CD14-positive monocyte (primary cell): ENCODE measurements at regions not wholly inside any gene's neighbourhood (a gene's known extent, or its start where the extent isn't known, plus 50 kb on each side); places are given as distances from the start of the nearest gene placed in this dataset.

ENCODE experiments used
- DNase-seq, 3 donors: peaks; one replicate each; pipeline ENCODE4 v3.0.0-alpha.2; 2011 to 2022
- H2AFZ ChIP-seq: 2 replicates; pipeline ENCODE4 v1.6.0; 2012; ENCODE audit warnings: mild to moderate bottlenecking, low read depth, low read length, inconsistent platforms; ENCODE audit not compliant: insufficient read depth, poor library complexity, severe bottlenecking
- H3K27ac ChIP-seq, 2 donors: 1 replicate in 1 of 2; 2 replicates in 1 of 2; pipeline ENCODE4 v1.5.1; 2012 to 2013; ENCODE audit warnings: low read length in 2 of 2, control low read depth in 1 of 2, inconsistent platforms in 1 of 2, low read depth in 1 of 2, mild to moderate bottlenecking in 1 of 2
- H3K27me3 ChIP-seq, 2 donors: one replicate each; pipeline versions ENCODE4 v1.6.0 to v1.6.1; 2011 to 2013; ENCODE audit warnings: low read length in 2 of 2; ENCODE audit not compliant: control insufficient read depth in 2 of 2, insufficient read depth in 2 of 2
- H3K36me3 ChIP-seq, 2 donors: replicated peaks in 1 of 2; 1 replicate in 1 of 2; 2 replicates in 1 of 2; pipeline versions ENCODE4 v1.5.1 to v1.6.1; 2012 to 2013; ENCODE audit warnings: low read length in 2 of 2, control low read depth in 1 of 2, inconsistent platforms in 1 of 2, mild to moderate bottlenecking in 1 of 2; ENCODE audit not compliant: insufficient read depth in 2 of 2, control insufficient read depth in 1 of 2
- H3K4me1 ChIP-seq, 2 donors: 1 replicate in 1 of 2; 2 replicates in 1 of 2; pipeline versions ENCODE4 v1.5.1 to v1.6.1; 2012 to 2013; ENCODE audit warnings: low read length in 2 of 2, control low read depth in 1 of 2, inconsistent platforms in 1 of 2, mild to moderate bottlenecking in 1 of 2, moderate library complexity in 1 of 2; ENCODE audit not compliant: insufficient read depth in 2 of 2, control insufficient read depth in 1 of 2
- H3K4me2 ChIP-seq: replicated peaks from 2 replicates; pipeline ENCODE3; 2012; ENCODE audit warnings: low read length, moderate library complexity, mild to moderate bottlenecking; ENCODE audit not compliant: poor library complexity, severe bottlenecking; ENCODE audit errors: extremely low read depth
- H3K4me3 ChIP-seq, 3 experiments: fragments of 200-600 bp in 1 of 3; sonication (generic) in 1 of 3; replicated peaks in 1 of 3; 1 replicate in 2 of 3; 2 replicates in 1 of 3; pipeline ENCODE4 v1.5.1; 2011 to 2013; ENCODE audit warnings: low read length in 3 of 3, mild to moderate bottlenecking in 3 of 3, control low read depth in 2 of 3, low read depth in 2 of 3, inconsistent platforms in 1 of 3, moderate library complexity in 1 of 3
- H3K79me2 ChIP-seq: 2 replicates; pipeline ENCODE4 v1.6.0; 2012; ENCODE audit warnings: mild to moderate bottlenecking, control low read depth, inconsistent platforms, low read length, moderate library complexity; ENCODE audit not compliant: insufficient read depth
- H3K9ac ChIP-seq: 2 replicates; pipeline ENCODE4 v1.6.0; 2017; ENCODE audit warnings: low read length, mild to moderate bottlenecking; ENCODE audit not compliant: insufficient read depth, poor library complexity, severe bottlenecking
- H3K9me3 ChIP-seq, 2 donors: replicated peaks in 1 of 2; 1 replicate in 1 of 2; 2 replicates in 1 of 2; pipeline versions ENCODE4 v1.5.1 to v1.6.1; 2012 to 2013; ENCODE audit warnings: low read length in 2 of 2, control low read depth in 1 of 2; ENCODE audit not compliant: control insufficient read depth in 1 of 2, insufficient read depth in 1 of 2
- H4K20me1 ChIP-seq: 2 replicates; pipeline ENCODE4 v1.6.0; 2012; ENCODE audit warnings: mild to moderate bottlenecking, low read length, control low read depth, moderate library complexity; ENCODE audit not compliant: insufficient read depth
- H3K27ac Mint-ChIP-seq, 7 donors: one replicate each; pipeline ENCODE4 v1.8.0; 2020; ENCODE audit warnings: mild to moderate bottlenecking in 7 of 7, mixed read lengths in 7 of 7, moderate library complexity in 6 of 7, inconsistent platforms in 2 of 7
- H3K27me3 Mint-ChIP-seq, 3 donors: one replicate each; pipeline ENCODE4 v1.8.0; 2021 to 2022; ENCODE audit warnings: low read depth in 3 of 3, mild to moderate bottlenecking in 3 of 3, mixed read lengths in 3 of 3, moderate library complexity in 3 of 3, inconsistent platforms in 1 of 3
- H3K36me3 Mint-ChIP-seq, 2 donors: one replicate each; pipeline ENCODE4 v1.8.0; 2020; ENCODE audit warnings: mixed read lengths in 2 of 2, inconsistent platforms in 1 of 2, mild to moderate bottlenecking in 1 of 2
- H3K4me1 Mint-ChIP-seq: one replicate; pipeline ENCODE4 v1.8.0; 2020; ENCODE audit warnings: mild to moderate bottlenecking, mixed read lengths
- H3K4me3 Mint-ChIP-seq, 2 donors: one replicate each; pipeline ENCODE4 v1.8.0; 2020; ENCODE audit warnings: mild to moderate bottlenecking in 2 of 2, mixed read lengths in 2 of 2, moderate library complexity in 1 of 2
- H3K9me3 Mint-ChIP-seq, 7 donors: one replicate each; pipeline ENCODE4 v1.8.0; 2020 to 2022; ENCODE audit warnings: mixed read lengths in 7 of 7, mild to moderate bottlenecking in 6 of 7, moderate library complexity in 6 of 7, inconsistent platforms in 2 of 7
- CTCF ChIP-seq: fragments of 200-600 bp; IDR thresholded peaks from one replicate; pipeline ENCODE4 v1.8.0; 2022; ENCODE audit warnings: antibody characterized with exemption, mild to moderate bottlenecking
- WGBS: methylation state at CpG from one replicate; pipeline ENCODE4 v1.1.5; 2013; ENCODE audit warnings: missing lambda C conversion rate; ENCODE audit not compliant: insufficient coverage; 5-methylcytosine and 5-hydroxymethylcytosine counted together
- intact Hi-C, 2 donors: fragments of 100-400 bp; cut with micrococcal nuclease; formaldehyde crosslinking; loops; one replicate each; pipeline versions ENCODE4 v1.15.0 to v1.15.1; 2023

GRCh38 chr16:51691109-51691508, 540.0 kb upstream of the SALL1 start:
- Histone ChIP-seq H3K27me3 (no peaks in the 10 kb centered on the region), H3K4me3 (no peak overlapping the region), H3K4me2 (no peak overlapping the region), H2AFZ (no peak overlapping the region), H3K27ac (no peak overlapping the region), H3K4me1 (no peaks in the 10 kb centered on the region), H3K79me2 (no peaks in the 10 kb centered on the region), H3K9ac (no peak overlapping the region), H3K36me3 (no peaks in the 10 kb centered on the region), H4K20me1 (no peaks in the 10 kb centered on the region), H3K9me3 (peaks cover 12 to 15% of the 10 kb centered on the region in 2 donors)
- no peaks in the 10 kb centered on the region for H3K36me3 Mint-ChIP-seq
- no peak overlapping the region for H3K4me3 Mint-ChIP-seq
- H3K27ac Mint-ChIP-seq, result no peak overlapping the region
- H3K9me3 Mint-ChIP-seq, result peaks cover 2 to 24% (median 13%) of the 10 kb centered on the region in 7 donors
- peaks cover 0 to 2% (median 0%) of the 10 kb centered on the region in 3 donors for H3K27me3 Mint-ChIP-seq
- no peaks in the 10 kb centered on the region for H3K4me1 Mint-ChIP-seq
- intact Hi-C loops, result no loop called here
- no peak for TF ChIP-seq CTCF
- no peak for DNase-seq
- WGBS, result 89% methylated on average over 3 of the region's 4 CpGs

GRCh38 chr16:51685498-51685897, 534.4 kb upstream of the SALL1 start:
- Histone ChIP-seq H3K9me3 (peaks cover 5 to 14% of the 10 kb centered on the region in 2 donors), H3K4me2 (no peak overlapping the region), H3K9ac (no peak overlapping the region), H3K27me3 (no peaks in the 10 kb centered on the region), H3K27ac (no peak overlapping the region), H4K20me1 (no peaks in the 10 kb centered on the region), H3K4me3 (no peak overlapping the region), H2AFZ (no peak overlapping the region), H3K4me1 (no peaks in the 10 kb centered on the region), H3K36me3 (no peaks in the 10 kb centered on the region), H3K79me2 (no peaks in the 10 kb centered on the region)
- Mint-ChIP-seq H3K27ac (no peak overlapping the region), H3K9me3 (peaks cover 6 to 18% (median 10%) of the 10 kb centered on the region in 7 donors), H3K4me3 (no peak overlapping the region), H3K27me3 (peaks cover 0 to 2% (median 0%) of the 10 kb centered on the region in 3 donors), H3K36me3 (no peaks in the 10 kb centered on the region), H3K4me1 (no peaks in the 10 kb centered on the region)
- no peak for DNase-seq
- no peak for TF ChIP-seq CTCF
- no CpG with 5 or more reads among the region's 2 CpGs for WGBS
- intact Hi-C loops, result no loop called here
